Femur (tissue), 1 donor: ENCODE measurements at regions not wholly inside any gene's neighbourhood (a gene's known extent, or its start where the extent isn't known, plus 50 kb on each side); places are given as distances from the start of the nearest gene placed in this dataset.
"Not testable (repeated sequence)": the region's sequence is repeated elsewhere in the genome, so short reads cannot be mapped to it uniquely, and the experiment has no call there.

Experiments
- DNase-seq: peaks from one replicate; pipeline ENCODE4 v3.0.0-alpha.2; 2017

GRCh38 chr5:92977846-92978540 lies 603.0 kb downstream of the NR2F1-AS1 start:
- DNase-seq, result no peak

- no peak for DNase-seq
Observed at GRCh38 chr5:92976156-92976555, 604.9 kb downstream of the NR2F1-AS1 start.

GRCh38 chr5:92969781-92970237 lies 611.2 kb downstream of the NR2F1-AS1 start:
- DNase-seq, result no peak

- DNase-seq, result no peak
Observed at GRCh38 chr5:92969191-92969780, 611.7 kb downstream of the NR2F1-AS1 start.

- no peak for DNase-seq
Observed at GRCh38 chr5:92963800-92964199, 617.2 kb downstream of the NR2F1-AS1 start.

- no peak for DNase-seq
Observed at GRCh38 chr5:92962752-92963151, 618.3 kb downstream of the NR2F1-AS1 start.

- no peak for DNase-seq
Observed at GRCh38 chr5:92956886-92957285, 624.1 kb downstream of the NR2F1-AS1 start.

- no peak for DNase-seq
Observed at GRCh38 chr5:92952243-92952642, 628.8 kb downstream of the NR2F1-AS1 start.

- DNase-seq, result no peak
Observed at GRCh38 chr5:92951746-92952145, 629.3 kb downstream of the NR2F1-AS1 start.

GRCh38 chr5:92946546-92946945 lies 634.5 kb downstream of the NR2F1-AS1 start:
- DNase-seq, result no peak

- no peak for DNase-seq
Observed at GRCh38 chr5:92945605-92946097, 635.4 kb downstream of the NR2F1-AS1 start.

GRCh38 chr5:92944903-92945604 lies 636.0 kb downstream of the NR2F1-AS1 start:
- no peak for DNase-seq

GRCh38 chr5:92944337-92944736 lies 636.7 kb downstream of the NR2F1-AS1 start:
- no peak for DNase-seq

GRCh38 chr5:92942762-92943161 lies 638.3 kb downstream of the NR2F1-AS1 start:
- DNase-seq, result no peak

- DNase-seq, result no peak
Observed at GRCh38 chr5:92941806-92942205, 639.2 kb downstream of the NR2F1-AS1 start.

GRCh38 chr5:92939428-92939827 lies 641.6 kb downstream of the NR2F1-AS1 start:
- DNase-seq, result no peak

GRCh38 chr5:92937396-92937795 lies 643.6 kb downstream of the NR2F1-AS1 start:
- DNase-seq, result not testable (repeated sequence)

- no peak for DNase-seq
Observed at GRCh38 chr5:92930057-92930456, 651.0 kb downstream of the NR2F1-AS1 start.

GRCh38 chr5:92927291-92927778 lies 653.7 kb downstream of the NR2F1-AS1 start:
- no peak for DNase-seq

- DNase-seq, result no peak
Observed at GRCh38 chr5:92923885-92924284, 657.1 kb downstream of the NR2F1-AS1 start.

- no peak for DNase-seq
Observed at GRCh38 chr5:92922231-92922967, 658.6 kb downstream of the NR2F1-AS1 start.

- no peak for DNase-seq
Observed at GRCh38 chr5:92917044-92917443, 664.0 kb downstream of the NR2F1-AS1 start.

GRCh38 chr5:92916036-92916435 lies 665.0 kb downstream of the NR2F1-AS1 start:
- DNase-seq, result no peak
